ENCODE measurements at regions not wholly inside any gene's neighbourhood (a gene's known extent, or its start where the extent isn't known, plus 50 kb on each side); places are given as distances from the start of the nearest gene placed in this dataset.

DNA sequence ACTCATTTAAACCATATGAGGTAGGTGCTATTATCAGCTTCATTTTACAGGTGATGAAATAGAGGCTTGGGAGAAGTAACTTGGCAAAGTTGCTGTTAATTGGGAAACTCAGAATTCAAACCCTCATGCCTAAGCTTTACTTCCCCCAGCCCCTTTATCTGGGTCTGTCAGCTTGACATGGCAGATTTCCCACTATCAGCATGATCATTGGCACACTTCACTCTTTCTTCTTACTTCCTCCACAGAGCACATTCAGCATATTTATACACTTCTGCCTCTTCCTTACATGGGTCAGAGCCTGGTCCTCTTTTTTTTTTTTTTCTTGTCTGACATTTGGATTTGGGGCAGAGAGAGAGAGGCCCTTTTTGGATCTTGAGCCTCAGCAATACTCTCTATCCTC, 56.5 kb upstream of the ARX start:
- no peaks in the 10 kb centered on the region for H3K27me3 ChIP-seq (replicated peaks; ENCODE audit: control insufficient read depth, insufficient read depth, low read length)
- no peak overlapping the region for H3K4me3 ChIP-seq (ENCODE audit: low read depth, low read length)
- no peaks in the 10 kb centered on the region for H3K36me3 Mint-ChIP-seq (ENCODE audit: insufficient read depth, unreplicated experiment)
- peaks cover 6% of the 10 kb centered on the region for H3K27me3 Mint-ChIP-seq (ENCODE audit: insufficient read depth, unreplicated experiment)
- no peaks in the 10 kb centered on the region for H3K36me3 ChIP-seq (ENCODE audit: control insufficient read depth, insufficient read depth, low read length)
- H3K9me3 ChIP-seq, result no peaks in the 10 kb centered on the region
- POLR2A ChIA-PET, result no interaction called here
- H3K9me3 Mint-ChIP-seq (ENCODE audit: unreplicated experiment), result peaks cover 10% of the 10 kb centered on the region
- BruUV-seq (replicated peaks), result no TSS peak
- H3K4me3 Mint-ChIP-seq (ENCODE audit: unreplicated experiment), result no peak overlapping the region
- intact Hi-C loops (cut with micrococcal nuclease; ENCODE audit: unreplicated experiment), result no loop called here
- CTCF ChIA-PET, result no interaction called here
- no peak overlapping the region for H3K27ac Mint-ChIP-seq (ENCODE audit: unreplicated experiment)
- H3K4me1 ChIP-seq, result no peaks in the 10 kb centered on the region
- TF ChIP-seq, protein P1, sequence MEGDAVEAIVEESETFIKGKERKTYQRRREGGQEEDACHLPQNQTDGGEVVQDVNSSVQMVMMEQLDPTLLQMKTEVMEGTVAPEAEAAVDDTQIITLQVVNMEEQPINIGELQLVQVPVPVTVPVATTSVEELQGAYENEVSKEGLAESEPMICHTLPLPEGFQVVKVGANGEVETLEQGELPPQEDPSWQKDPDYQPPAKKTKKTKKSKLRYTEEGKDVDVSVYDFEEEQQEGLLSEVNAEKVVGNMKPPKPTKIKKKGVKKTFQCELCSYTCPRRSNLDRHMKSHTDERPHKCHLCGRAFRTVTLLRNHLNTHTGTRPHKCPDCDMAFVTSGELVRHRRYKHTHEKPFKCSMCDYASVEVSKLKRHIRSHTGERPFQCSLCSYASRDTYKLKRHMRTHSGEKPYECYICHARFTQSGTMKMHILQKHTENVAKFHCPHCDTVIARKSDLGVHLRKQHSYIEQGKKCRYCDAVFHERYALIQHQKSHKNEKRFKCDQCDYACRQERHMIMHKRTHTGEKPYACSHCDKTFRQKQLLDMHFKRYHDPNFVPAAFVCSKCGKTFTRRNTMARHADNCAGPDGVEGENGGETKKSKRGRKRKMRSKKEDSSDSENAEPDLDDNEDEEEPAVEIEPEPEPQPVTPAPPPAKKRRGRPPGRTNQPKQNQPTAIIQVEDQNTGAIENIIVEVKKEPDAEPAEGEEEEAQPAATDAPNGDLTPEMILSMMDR (IDR thresholded peaks at IDR 0.05; ENCODE audit: insufficient read depth in 1 of 2, low read depth in 1 of 2, low read length in 1 of 2, severe bottlenecking in 1 of 2, unreplicated experiment in 1 of 2), result no peak
- no peaks in the 10 kb centered on the region for H3K4me1 Mint-ChIP-seq (ENCODE audit: low read depth, unreplicated experiment)
- no peak for DNase-seq

DNA sequence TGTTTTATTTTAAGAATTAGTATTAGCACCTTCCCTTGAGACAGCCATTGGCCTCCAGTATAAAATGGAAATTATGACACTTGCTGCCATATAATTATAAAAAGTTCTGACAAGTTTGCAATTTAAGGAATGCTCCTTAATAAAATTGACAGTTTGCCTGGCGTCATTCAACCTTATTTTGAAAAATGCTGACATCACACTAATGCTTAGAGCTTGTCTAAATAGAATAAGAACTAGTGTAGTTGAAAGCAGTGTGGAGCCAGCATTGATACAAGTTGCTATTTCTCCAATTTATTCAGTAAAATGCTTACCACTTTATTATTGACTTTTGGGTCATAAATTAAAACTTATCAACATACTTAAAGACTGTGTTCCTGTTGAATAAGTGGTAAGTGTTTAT, 54.3 kb upstream of the ARX start:
- intact Hi-C loops (cut with micrococcal nuclease; ENCODE audit: unreplicated experiment), result no loop called here
- H3K9me3 ChIP-seq, result no peaks in the 10 kb centered on the region
- POLR2A ChIA-PET, result no interaction called here
- no peak overlapping the region for H3K4me3 Mint-ChIP-seq (ENCODE audit: unreplicated experiment)
- no peak overlapping the region for H3K4me3 ChIP-seq (ENCODE audit: low read depth, low read length)
- no peaks in the 10 kb centered on the region for H3K4me1 ChIP-seq
- peaks cover 6% of the 10 kb centered on the region for H3K27me3 Mint-ChIP-seq (ENCODE audit: insufficient read depth, unreplicated experiment)
- no peak for DNase-seq
- peaks cover 10% of the 10 kb centered on the region for H3K9me3 Mint-ChIP-seq (ENCODE audit: unreplicated experiment)
- no peaks in the 10 kb centered on the region for H3K4me1 Mint-ChIP-seq (ENCODE audit: low read depth, unreplicated experiment)
- no peaks in the 10 kb centered on the region for H3K27me3 ChIP-seq (replicated peaks; ENCODE audit: control insufficient read depth, insufficient read depth, low read length)
- CTCF ChIA-PET, result no interaction called here
- TF ChIP-seq, protein P1 (IDR thresholded peaks at IDR 0.05; ENCODE audit: insufficient read depth in 1 of 2, low read depth in 1 of 2, low read length in 1 of 2, severe bottlenecking in 1 of 2, unreplicated experiment in 1 of 2), result no peak
- H3K27ac Mint-ChIP-seq (ENCODE audit: unreplicated experiment), result no peak overlapping the region
- H3K36me3 ChIP-seq (ENCODE audit: control insufficient read depth, insufficient read depth, low read length), result no peaks in the 10 kb centered on the region
- no peaks in the 10 kb centered on the region for H3K36me3 Mint-ChIP-seq (ENCODE audit: insufficient read depth, unreplicated experiment)
- no TSS peak for BruUV-seq (replicated peaks)

DNA sequence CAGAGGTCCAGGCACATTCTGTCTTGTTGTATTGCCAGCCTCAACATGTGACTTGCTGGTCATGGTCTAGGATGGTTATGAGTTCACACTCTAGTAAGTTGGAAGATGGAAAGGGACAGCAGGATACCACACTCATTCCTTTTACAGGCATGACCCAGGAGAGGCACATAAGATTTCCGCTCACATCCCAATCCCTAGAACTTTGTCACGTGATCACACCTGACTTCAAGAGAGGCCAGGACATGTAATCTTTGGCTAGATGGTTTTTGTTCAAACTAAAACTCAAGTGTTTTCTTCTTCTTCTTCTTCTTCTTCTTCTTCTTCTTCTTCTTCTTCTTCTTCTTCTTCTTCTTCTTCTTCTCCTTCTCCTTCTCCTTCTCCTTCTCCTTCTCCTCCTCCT, 53.4 kb upstream of the ARX start:
- Mint-ChIP-seq H3K4me1 (ENCODE audit: low read depth, unreplicated experiment) (no peaks in the 10 kb centered on the region), H3K4me3 (ENCODE audit: unreplicated experiment) (no peak overlapping the region), H3K27me3 (ENCODE audit: insufficient read depth, unreplicated experiment) (peaks cover 6% of the 10 kb centered on the region), H3K27ac (ENCODE audit: unreplicated experiment) (no peak overlapping the region), H3K36me3 (ENCODE audit: insufficient read depth, unreplicated experiment) (no peaks in the 10 kb centered on the region), H3K9me3 (ENCODE audit: unreplicated experiment) (peaks cover 10% of the 10 kb centered on the region)
- no peaks in the 10 kb centered on the region for H3K27me3 ChIP-seq (replicated peaks; ENCODE audit: control insufficient read depth, insufficient read depth, low read length)
- H3K9me3 ChIP-seq, result no peaks in the 10 kb centered on the region
- POLR2A ChIA-PET, result no interaction called here
- no peaks in the 10 kb centered on the region for H3K4me1 ChIP-seq
- intact Hi-C loops (cut with micrococcal nuclease; ENCODE audit: unreplicated experiment), result no loop called here
- CTCF ChIA-PET, result no interaction called here
- TF ChIP-seq, protein P1 (IDR thresholded peaks at IDR 0.05; ENCODE audit: insufficient read depth in 1 of 2, low read depth in 1 of 2, low read length in 1 of 2, severe bottlenecking in 1 of 2, unreplicated experiment in 1 of 2), result no peak
- no peak for DNase-seq
- no peaks in the 10 kb centered on the region for H3K36me3 ChIP-seq (ENCODE audit: control insufficient read depth, insufficient read depth, low read length)
- BruUV-seq (replicated peaks), result no TSS peak
- no peak overlapping the region for H3K4me3 ChIP-seq (ENCODE audit: low read depth, low read length)
